Limb (tissue), 2 donors: ENCODE measurements at regions not wholly inside any gene's neighbourhood (a gene's known extent, or its start where the extent isn't known, plus 50 kb on each side); places are given as distances from the start of the nearest gene placed in this dataset.
A peak's percentile ranks its signal among the peaks of the same experiment; 100 is the strongest.
"Not testable (repeated sequence)": the region's sequence is repeated elsewhere in the genome, so short reads cannot be mapped to it uniquely, and the experiment has no call there.

Source experiments
- DNase-seq, 2 donors: peaks; one replicate each; pipeline ENCODE4 v3.0.0-alpha.2; 2016; ENCODE audit errors: extremely low spot score in 2 of 2

DNA sequence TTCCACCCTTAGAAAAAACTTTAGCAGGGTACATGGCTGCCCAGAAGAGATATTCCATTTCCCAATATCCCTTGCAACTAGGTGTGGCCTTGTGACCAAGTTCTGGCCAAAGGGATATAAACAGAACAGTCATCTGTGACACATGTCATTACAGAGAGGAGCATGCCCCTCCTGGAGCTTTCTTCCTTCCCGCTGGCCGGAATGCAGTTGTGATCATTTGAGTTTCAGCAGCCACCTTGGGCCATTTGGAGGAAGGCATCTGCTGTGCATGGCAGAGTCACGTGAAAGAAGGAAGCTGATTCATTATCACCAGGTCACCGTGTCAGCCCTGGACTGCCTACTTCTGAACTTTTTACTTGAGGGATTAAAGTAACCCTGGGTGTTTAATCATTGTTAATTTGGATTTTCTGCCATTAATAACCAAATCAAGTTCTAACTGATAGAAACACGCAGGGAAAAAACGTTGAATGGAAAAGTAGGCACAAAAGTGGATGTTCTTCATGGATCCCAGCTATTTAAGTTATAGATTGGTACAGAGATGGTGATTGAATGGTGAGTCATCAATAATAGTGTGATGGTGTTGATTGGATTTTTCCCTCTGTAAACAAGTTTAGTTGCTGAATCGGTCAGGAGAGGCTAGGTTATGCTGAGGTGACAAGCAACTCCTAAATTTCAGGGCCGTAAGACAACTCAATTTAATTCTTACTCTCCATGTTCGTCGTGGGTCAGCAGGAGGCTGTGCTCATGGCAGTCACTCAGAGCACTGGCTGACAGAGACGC lies 80.7 kb upstream of the CCDC167 start:
- DNase-seq: no peak

DNA sequence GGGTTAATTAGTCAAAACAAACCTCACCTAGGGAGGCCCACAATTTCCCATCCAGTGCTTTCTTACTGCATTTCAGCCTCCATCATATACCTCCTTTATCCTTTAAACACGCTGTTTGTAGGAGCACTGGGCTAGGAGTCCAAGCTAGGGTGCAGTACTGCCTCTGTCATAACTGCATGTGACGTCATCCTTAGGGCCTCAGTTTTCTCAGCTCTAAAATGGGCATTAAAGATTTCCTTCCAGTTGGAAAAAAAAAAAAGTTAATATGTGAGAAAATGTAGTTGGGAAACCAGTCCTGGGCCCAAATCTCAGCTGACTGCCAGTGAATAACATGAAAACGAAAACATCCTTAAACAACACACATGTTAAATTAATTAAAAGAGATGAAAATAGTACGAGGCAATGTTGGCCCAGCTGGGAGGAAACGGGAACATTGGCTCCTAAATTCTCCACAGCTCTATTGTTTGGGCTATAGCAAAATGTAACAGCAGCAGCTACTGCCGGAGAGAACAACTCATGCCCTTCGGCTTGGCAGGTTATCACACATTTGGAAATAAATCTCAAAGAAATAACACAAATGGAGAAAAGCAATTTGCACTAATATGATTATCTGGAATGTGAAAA lies 79.9 kb upstream of the CCDC167 start:
- no peak for DNase-seq

DNA sequence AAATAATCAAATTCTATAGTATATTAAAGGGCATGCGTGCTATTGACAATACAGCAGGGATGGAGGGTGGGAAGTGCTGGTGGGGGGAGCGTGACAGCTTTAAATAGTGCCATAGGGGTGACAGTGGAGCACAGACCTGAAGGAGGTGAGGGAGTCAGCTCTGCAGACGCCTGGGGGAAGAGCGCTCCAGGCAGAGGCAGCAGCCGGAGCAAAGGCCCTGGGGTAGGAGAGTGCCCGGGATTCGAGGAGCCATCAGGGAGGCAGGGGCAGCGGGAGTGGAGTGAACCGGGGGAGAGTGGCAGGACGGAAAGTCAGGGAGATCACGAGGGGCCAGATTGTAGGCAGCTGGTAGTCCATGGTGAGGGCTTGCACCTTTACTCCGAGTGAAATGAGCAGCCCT lies 78.4 kb upstream of the CCDC167 start:
- DNase-seq: no peak

DNA sequence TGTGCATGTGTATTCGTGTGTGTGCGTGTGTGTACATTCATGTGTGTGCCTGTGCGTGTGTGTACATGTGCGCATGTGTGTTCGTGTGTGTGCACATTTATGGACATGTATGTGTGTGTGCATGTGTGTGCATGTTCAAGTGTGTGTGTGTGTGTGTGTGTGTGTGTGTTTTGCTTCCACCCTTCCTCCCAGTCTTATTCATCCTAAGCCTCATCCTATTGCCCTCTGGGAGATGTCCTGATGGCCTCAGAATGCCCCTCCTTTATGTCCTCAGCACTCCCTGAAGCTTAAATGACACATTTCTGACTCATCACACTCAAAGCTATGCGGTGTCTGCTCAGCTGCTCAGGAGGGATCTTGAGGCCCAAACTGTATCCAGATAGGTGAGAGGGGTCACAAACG lies 76.6 kb upstream of the CCDC167 start:
- no peak for DNase-seq

DNA sequence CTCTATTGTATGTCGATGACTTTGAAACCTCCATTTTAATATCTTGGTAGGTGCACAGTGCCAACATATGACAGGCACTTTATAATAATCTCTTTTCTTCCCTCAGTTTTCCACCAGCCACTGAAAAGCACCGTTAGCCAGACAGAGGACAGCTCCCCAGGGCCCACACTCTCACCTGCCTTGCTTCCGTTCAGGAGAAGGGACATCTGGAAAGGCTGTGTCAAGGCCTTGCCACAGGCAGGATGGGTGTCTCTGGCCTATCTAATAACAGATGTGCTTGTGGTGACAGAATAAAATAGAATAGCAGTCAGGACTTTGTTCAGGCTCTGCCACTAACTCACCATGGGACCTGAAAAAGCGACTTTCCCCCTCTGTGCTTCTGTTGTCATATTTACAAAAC lies 75.5 kb upstream of the CCDC167 start:
- no peak for DNase-seq

DNA sequence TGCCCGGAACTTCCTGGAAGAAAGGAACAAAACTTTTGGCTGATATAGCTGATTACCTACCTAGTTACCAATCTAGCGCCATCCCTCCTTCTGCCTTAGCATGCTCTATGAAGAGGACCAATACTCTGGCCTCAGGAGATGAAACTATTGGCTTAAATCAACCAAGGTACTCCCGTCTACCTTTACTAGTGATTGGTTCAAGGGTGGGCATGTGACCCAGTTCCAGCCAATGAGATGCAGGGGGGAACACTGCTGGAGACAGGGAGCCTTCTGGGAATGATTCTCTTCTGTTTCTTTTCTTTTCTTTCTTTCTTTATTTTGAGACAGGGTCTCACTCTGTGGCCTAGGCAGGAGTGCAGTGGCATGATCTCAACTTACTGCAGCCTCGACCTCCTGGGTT lies 72.6 kb upstream of the CCDC167 start:
- DNase-seq: no peak

DNA sequence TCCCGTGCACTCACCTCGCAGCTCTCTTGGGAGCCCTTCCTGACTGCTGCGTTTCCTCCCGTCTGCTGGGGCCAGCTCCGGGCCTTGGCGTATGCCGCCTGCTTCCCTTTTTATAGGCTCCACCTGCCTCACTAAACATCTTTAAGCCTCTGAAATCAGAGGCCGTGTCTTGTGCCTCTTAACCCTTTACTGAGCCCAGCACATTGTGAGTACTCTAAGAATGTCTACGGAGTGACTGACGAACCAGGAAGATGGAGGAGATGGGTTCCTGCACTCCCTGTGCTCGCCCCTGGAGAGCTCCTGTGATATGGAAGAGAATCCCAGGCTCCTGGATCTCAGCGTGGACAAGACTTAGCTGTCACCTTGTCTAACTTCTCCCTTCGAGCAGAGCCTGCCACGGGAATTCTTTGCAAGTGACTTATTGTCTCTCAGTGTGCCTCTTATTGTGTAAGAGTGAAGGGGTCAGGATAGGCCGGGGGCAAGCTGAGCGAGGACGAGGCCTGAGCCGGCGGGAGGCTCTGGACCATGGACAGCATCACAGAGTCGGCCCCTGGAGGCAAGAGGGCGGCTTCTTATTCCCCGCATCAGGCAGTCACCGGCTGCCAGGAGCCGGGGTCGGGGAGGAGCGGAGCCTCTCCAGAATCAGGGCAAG lies 70.9 kb upstream of the CCDC167 start:
- no peak for DNase-seq

DNA sequence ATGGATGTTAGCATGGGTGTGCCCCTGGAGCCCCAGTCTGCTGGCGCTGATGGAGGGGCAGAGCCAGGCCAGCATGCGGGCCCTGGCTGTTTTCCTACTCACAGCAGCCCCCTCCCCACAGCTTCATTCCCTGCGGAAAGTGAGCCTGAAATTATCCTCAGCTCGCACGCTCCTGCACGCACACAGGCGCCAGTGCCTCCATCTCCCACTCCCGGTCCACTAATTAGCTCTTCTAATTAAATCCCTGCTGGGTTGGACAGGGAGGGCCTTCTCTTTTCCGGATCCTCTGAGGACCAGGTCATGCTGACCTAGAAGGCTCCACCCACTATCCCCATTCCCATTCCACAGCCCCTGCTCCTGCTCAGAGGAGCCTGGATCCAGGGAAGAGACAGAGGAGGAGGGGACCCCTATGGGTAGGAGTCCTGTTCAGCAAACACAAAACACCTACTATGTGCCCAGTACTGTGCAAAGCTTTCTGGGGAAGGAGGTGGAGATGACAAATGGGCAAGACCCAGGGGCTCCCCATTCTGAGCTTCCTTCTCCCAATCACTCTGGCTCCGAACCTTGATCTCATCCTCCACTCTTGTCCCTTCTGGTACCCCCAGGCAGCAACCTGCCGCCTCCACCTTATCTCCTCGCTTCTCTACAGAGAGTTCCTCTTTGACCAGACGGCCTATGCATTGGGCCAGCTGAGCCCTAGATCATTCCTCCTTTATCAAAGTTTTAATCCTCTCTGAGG lies 70.2 kb upstream of the CCDC167 start:
- no peak for DNase-seq

DNA sequence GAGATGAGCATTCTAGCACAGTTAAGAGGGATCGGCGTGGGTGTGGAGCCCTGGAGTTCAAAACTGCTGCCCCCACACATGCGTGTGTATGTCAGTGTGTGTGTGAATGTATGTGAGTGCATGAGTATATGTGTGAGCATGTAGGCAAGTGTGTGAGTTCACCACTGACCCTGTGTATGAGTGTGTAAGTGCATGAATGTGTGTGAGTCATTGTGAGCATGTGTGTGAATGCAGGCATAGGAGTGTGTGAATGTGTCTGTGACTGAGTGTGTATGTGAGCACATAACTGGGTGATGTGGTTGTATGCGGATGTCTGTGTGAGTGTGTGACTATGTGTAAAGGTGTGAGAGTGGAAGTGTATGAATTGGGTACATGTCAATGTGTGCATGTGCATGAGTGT lies 69.6 kb upstream of the CCDC167 start:
- DNase-seq: no peak

DNA sequence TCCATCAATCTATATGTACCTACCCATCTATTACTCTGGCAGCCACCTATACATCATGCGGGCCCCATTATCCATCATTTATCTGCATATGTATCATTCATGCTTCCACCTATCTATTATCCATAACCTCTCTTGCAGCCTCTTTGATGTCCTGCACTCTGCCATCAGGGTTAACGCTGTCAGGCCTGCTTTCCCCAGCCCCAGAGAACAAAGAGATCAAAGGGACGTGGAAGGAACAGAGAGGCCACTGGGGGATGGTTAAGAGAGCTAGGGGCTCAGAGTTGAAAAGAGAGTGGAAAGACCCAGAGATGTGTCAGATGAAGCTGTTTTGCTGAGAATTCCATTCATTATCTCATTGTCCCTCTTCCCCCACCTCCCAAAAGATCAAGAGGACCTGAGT lies 67.3 kb upstream of the CCDC167 start:
- no peak for DNase-seq

DNA sequence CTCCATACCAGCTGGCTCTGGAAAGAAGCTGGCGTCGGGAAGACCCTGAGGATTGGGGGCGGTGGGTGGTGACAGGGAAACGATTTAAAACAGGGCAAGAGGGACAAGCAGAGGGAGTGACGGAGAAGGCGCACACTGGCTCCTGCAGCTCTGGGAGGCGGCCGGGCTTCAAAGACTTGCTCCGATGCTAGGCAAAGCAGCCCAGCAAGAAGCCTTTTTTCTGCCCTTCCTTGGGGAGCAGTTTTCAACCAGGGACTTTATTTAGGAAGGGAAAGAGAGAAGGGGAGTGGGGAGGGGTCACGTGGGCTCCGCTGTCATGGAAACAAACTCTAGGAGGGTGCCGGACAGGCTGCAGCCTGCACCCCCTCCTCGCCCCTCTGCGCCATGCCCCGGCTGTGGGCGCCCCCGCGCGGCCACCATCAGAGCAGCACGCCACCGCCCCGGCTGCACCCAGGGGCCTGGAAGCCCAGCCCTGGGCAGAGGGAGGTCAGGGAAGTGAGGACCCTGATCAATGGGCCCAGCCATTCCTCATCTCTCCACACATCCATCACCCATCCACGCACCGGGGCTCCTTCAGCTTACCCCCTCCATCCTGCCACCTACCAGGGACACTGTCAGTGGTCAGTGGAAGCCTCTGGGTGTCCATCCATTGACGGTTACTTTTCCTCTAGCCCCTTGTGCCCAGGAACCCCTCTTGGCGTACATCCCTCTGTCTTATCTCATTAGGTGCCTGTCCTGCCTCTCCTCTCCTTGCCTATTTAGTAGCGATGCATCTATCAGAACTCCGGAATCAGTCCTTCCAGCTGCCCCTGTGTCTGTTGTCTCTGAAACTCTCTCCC lies 66.6 kb upstream of the CCDC167 start:
- peak; percentile 26 to 81 for DNase-seq

DNA sequence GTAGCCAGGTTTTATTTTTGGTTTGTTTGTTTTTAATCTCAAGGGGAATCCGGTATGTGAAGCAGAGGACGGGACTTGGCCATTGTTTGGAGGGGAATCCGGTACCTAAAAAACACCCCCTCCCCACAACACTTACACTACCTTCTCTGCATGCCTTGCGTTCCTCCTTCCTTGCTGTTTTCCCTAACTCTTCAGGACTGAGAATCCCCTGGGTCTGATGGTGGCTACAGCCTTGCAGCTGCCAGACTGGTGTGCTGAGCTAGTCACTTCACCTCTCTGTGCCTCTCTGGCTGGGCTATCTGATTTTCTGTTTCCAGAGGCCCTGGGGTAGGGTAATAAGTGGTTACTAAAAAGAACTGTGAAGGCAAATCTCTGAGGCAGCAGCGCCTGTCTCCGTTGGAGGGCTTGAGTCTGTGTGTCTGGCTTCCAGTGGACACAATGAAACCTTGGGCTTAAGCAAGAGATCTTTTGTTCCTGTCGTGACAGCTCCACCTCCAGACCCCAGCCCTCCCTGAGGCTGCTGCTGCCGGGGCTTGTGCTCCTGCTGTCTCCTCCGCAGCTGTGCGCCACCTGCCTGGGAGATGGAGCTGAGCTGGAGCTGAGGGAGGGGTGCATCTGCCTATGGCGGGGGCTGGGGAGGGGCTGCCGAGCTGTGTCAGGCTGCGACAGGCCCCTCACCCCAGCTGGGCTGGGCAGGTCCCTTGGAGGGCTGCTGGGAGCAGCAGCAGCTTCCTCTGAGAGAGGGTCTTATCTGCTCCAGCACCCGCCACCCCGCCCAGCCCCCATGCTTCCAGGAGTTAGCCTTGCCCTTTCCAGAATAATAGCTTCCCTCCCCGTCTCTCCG lies 65.8 kb upstream of the CCDC167 start:
- DNase-seq: peak; percentile 34 to 82

DNA sequence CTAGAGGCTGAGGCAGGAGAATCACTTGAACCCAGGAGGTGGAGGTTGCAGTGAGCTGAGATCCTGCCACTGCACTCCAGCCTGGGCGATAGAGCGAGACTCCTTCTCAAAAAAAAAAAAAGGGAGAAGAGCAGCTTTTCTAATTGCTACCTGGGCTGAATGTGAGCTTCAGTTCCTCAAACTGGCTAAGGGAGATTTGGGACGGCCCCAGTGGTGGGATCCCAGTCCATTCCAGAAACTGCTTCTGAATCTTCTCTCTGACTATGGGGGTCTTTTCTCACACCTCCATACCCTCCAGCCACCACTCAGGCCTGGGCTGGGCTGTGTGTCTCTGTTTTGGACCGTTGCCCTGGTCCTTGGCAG lies 63.2 kb upstream of the CCDC167 start:
- not testable (repeated sequence) for DNase-seq

DNA sequence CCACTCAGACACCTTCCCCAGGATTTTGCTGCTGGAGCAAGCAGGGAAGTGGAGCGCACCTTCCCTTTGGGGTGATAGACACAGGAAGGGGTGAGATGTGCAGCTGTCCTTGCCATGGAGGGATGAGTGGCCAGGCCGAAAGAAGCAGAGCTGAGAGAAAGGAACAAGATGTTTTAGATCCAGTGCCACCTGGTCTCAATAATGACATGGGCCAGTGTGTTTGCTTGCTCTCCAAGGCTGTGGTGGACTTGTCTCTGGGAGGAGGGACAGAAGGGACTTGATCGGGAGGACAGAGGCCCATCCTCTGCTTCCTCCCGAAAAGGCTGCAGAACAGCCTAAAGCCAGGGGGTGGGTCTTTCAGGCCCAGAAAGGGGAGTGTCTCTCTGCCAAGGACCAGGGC lies 61.7 kb upstream of the CCDC167 start:
- DNase-seq: no peak

DNA sequence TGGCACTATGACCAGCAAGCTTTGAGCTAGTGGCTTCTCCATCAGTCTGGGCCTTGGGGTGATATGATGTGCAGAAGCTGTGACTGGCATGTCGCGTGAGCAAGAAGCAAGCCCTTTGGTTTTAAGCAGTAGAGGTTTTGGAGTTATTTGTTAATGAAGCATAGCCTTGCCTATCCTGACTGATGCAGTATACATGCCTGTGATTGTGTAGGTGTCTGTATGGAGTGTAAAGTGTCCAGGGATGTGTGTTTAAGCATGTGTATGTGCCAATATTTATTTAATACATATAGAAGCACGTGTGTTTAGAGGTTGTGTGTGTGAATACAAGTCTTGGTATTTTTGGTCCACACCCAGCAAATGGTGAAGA lies 61.0 kb upstream of the CCDC167 start:
- DNase-seq: no peak

DNA sequence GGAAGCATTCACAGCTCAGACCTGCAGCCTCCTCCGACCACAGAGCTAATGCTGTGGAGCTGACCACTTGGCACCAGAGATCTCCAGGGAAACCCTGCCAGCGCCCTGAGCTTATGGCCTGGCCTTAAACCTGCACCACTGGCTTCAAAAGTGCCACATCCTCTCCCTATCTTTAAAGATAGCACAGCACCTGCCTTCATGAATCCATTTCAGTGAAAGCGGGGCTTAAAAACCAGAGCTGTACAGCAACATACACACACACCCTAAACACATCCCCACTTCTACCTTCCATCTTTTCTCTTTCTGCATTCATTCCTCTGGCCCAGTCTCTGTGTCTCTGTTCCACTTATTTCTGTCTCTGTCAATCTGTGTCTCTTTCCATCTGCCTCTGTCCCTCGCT lies 59.8 kb upstream of the CCDC167 start:
- no peak for DNase-seq

DNA sequence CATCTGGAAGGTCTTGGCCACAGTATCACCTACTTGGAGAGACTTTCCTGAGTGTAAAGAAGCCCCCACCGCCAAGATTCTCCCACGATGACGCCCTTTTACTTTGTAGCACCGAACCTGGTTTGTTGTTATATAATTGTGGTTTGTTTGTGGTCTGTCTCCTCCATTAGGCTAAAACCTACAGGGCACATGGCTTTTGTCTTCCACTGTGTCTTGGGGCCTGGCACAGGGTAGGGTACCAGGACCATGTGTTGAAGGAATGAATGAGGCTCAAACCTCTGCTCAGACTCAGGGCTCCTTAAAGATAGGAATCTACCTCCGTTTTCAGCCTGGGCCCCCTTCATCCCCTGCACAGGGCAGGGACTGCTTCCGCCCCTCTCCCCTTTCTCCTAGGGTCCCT lies 59.4 kb upstream of the CCDC167 start:
- DNase-seq: no peak

DNA sequence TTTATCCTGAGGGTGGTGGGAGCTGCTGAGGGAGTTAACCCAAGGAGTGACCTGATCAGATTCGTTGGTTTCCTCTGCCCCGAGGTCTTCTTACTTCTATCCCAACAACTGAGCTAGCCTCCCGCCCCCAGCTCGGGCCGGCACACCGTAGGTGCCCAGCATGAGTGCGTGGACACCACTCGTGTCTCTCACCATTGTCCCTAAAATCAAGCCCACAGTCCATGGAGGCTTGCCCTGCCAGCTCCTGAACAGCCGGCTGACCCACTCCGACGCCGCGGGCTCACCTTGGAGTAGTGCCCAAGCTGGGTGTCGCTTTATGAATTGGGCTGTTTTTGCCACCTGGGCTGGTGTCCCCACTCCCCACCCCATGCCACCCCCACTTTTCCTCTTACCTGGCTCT lies 59.0 kb upstream of the CCDC167 start:
- no peak for DNase-seq

DNA sequence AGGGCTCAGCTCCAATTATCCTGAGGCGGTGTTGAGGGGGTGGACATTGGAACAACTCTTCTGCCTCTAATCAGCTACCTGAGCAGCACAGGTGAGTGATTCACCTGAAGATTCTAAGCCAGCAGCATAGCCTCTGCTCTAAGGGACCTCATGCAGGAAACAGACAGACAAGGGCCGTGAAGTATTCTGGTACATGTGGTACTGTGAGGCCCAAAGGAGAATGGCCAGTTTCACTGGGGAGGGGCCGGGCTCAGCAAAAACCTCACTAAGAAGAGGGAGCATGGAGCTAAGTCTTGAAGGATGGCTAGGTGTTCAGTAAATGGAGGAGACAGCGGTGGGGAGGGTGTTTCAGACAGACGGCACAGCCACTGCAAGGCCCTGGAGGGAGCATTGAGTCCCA lies 58.5 kb upstream of the CCDC167 start:
- no peak for DNase-seq

DNA sequence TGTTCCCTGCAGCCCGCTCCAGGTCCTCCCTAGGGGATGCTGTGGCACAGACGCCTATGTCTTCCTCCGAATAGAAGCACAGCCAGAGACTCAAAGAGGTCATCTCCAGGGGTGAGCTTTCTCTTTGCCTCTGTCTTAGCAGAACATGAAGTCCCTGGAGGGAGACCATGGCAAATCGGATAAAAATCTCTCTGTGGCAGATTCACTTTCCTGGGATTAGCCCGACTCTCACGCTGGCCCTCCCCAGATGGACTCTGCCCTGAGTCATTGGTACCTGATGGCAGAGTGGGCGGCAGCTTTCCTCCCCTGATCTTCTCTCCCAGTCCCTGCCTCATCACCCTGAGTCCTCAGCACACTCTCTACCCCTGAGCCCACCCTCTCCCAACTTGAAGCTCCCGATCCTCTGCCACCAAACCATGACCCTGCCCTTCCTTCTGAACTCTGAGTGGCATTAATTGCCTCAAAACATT lies 58.0 kb upstream of the CCDC167 start:
- DNase-seq: no peak
